CD4-positive, alpha-beta T cell treated with Interleukin-4 for 4 hours (primary cell): ENCODE measurements at regions not wholly inside any gene's neighbourhood (a gene's known extent, or its start where the extent isn't known, plus 50 kb on each side); places are given as distances from the start of the nearest gene placed in this dataset.
"Not testable (repeated sequence)": the region's sequence is repeated elsewhere in the genome, so short reads cannot be mapped to it uniquely, and the experiment has no call there.

Source experiments
- DNase-seq: peaks from one replicate; pipeline ENCODE4 v3.0.0-alpha.2; 2020

DNA sequence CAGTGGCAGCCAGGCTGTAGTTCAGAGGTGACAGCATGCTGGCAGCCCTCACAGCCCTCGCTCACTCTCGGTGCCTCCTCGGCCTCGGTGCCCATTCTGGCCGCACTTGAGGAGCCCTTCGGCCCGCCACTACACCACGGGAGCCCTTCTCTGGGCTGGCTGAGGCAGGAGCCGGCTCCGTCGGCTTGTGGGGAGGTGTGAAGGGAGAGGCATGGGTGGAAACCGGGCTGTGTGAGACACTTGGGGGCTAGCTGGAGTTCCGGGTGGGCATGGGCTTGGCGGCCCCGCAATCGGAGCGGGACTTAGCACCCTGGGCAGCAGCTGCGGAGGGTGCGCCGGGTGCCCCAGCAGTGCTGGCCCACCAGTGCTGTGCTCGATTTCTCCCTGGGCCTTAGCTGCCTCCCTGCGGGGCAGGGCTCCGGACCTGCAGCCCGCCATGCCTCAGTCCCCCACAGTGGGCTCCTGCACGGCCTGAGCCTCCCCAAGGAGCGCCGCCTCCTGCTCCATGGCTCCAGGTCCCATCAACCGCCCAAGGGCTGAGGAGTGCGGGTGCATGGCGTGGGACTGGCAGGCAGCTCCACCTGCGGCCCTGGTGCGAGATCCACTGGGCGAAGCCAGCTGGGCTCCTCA is 396.8 kb downstream of the FAM72C start:
- DNase-seq = no peak

DNA sequence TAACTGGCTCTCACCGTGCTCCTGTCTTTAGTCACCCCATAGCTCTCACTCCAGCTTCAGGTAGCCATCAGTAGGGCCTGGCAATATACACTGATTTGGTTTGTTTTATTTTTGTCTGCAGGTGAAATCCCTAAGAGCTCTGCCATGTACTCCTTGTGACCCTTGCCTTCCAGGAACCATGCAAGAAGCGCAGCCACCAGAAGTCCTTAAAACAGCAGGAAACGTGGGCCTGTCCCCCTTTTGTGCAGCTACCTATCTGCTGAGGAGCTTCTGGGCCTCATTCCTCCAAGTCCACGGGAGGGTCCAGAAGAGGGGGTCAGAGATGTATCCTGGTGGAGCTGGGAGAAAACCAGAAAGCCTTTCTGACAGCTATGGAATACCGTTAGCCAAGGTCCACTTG is 399.1 kb downstream of the FAM72C start:
- DNase-seq = not testable (repeated sequence)

DNA sequence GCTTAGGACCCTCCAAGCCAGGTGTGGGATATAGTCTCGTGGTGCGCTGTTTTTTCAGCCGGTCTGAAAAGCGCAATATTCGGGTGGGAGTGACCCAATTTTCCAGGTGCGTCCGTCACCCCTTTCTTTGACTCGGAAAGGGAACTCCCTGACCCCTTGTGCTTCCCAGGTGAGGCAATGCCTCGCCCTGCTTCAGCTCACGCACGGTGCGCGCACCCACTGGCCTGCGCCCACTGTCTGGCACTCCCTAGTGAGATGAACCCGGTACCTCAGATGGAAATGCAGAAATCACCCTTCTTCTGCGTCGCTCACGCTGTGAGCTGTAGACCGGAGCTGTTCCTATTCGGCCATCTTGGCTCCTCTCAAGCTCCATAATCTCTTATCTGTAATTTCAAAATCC is 408.0 kb downstream of the FAM72C start:
- DNase-seq = not testable (repeated sequence)

DNA sequence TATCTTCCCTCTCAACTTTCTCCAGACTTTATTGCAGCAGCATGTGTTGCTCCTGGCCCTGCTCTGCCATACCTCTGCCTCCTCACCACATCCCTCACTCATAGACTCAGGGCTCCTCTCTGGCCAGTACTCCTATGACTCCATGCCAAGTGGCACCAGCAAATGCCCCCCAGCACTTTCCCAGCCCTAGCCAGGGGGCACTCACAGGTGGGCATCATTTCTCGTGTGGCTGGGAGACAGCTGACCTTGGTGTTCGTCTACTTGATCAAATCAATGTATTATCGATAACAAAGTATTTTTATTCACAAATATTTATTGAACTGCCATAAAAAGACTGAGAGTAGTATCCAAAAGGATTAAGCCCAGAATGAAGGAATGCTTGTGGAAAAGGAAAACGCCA is 418.2 kb downstream of the FAM72C start:
- DNase-seq = no peak

DNA sequence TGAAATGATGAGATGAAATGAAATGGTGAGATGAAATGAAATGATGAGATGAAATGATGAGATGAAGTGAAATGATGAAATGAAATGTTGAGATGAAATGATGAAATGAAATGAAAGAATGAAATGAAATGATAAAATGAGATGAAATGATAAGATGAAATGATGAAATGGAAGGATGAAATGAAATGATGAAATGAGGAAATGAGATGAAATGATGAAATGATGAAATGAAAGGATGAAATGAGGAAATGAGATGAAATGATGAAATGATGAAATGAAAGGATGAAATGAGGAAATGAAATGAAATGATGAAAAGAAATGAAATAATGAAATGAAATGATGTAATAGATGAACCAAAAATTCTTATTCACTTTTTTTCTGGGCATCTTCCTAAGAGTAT is 467.1 kb downstream of the FAM72C start:
- not testable (repeated sequence) for DNase-seq

DNA sequence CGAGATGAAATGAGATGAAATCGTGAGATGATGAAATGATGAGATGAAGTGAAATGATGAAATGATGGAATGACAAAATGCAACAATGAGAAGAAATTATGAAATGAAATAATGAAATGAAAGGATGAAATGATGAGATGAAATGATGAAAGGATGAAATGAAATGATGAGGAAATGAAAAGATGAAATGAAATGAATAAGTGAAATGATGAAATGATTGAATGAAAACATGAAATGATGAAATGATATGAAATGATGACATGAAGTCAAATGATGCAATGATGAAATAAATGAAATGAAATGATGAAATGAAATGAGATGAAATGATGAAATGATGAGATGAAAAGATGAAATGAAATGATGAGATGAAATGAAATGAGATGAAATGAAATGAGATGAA is 467.7 kb downstream of the FAM72C start:
- not testable (repeated sequence) for DNase-seq

DNA sequence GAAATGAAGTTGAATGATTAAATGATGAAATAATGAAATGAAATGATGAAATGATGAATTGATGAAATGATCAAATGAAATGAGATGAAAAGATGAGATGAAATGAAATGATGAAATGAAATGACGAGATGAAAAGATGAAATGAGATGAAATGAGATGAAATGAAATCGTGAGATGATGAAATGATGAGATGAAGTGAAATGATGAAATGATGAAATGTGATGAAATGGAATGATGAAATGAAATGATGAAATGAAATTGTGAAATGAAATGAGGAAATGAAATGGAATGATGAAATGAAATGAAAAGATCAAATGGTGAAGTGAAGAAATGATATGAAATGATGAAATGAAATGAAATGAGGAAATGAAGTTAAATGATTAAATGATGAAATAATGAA is 468.7 kb downstream of the FAM72C start:
- not testable (repeated sequence) for DNase-seq

DNA sequence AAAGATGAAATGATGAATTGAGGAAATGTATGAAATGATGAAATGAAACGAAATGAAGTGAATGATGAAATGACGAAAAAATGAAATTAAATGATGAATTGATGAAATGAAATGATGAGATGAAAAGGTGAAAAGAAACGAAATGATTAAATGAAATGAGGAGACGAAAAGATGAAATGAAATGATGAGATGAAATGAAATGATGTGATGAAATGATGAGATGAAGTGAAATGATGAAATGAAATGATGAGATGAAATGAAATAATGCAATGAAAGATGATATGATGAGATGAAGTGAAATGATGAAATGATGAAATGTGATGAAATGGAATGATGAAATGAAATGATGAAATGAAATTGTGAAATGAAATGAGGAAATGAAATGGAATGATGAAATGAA is 469.7 kb downstream of the FAM72C start:
- DNase-seq = not testable (repeated sequence)

DNA sequence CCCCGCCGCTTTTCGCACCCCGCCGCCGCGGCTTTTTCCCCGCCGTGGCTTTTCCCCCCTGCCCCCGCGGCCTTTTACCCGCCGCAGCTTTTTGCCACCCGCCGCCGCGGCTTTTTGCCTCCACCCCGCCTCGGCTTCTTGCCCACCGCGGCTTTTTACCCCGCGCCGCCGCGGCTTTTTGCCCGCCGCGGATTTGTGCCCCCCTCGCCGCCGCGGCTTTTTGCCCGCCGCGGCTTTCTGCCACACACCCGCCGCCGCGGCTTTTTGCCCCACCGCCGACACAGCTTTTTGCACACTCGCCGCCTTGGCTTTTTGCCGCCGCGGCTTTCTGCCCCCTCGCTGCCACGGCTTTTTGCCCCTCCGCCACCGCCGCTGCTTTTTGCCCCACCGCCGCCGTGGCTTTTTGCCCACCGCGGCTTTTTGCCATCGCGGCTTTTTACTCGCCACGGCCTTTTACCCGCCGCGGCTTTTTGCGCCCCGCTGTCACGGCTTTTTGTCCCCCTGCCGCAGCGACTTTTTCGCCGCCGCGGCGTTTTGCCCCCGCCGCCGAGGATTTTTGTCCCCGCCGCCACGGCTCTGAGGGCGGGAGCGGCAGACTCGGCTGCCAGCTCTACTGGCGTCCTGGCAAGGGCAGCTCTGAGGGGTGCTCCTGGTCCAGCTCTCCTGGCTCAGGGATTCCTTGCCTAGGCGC is 473.6 kb downstream of the FAM72C start:
- not testable (repeated sequence) for DNase-seq

DNA sequence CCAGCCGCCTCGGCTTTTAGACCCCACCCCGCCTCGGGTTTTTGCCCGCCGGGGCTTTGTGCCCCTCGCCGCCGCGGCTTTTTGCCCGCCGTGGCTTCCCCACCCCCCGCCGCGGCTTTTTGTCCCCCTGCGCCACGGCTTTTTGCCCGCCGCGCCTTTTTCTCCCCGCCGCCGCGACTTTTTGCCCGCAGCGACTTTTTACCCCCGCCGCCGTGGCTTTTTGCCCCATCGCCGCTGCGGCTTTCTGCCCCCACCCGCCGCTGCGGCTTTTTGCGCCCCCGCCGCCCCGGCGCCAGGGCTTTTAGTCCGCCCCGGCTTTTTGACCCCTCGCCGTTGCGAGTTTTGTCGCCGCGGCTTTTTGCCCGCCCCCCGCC is 474.4 kb downstream of the FAM72C start:
- DNase-seq = no peak

DNA sequence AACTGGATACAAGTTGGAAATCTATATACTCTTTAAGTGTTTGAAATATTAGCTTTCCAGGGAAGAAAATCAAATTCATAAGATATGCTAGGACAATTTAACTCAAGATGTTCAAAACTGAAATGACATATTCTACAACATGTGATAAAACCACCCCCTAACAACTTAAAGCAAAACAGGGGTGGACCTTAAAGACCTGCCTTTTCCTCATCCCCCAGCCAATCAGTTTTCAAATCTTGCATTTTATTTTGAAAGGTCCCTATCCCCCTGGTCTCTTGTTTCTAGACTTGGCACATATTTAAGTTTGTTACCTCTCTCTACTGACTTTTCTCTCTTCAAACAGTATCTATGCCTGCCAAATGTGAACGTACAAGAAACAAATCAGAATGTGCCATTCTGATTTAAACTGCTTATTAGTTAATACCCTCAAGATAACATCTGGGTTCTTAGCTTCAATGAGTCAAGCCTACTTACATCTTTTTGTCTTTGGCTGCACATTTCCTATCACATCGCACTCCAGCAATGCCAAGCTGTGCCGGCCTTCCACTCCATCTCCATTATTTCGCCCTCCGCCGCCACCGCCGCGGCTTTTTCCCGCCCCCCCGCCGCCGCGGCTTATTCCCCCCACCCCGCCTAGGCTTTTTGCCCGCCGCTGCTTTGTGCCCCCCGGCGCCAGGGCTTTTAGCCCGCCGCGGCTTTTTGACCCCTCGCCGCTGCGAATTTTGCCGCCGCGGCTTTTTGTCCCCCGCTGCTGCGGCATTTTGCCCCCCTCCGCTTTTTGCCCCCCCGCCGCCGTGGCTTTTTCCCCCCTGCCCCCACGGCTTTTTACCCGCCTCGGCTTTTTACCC is 475.0 kb downstream of the FAM72C start:
- not testable (repeated sequence) for DNase-seq
